Mucosa of rectum (tissue), 2 donors: ENCODE measurements at regions not wholly inside any gene's neighbourhood (a gene's known extent, or its start where the extent isn't known, plus 50 kb on each side); places are given as distances from the start of the nearest gene placed in this dataset.

Source experiments
- H3K27ac ChIP-seq, 2 donors: one replicate each; pipeline ENCODE4 v1.7.0; 2013; ENCODE audit warnings: inconsistent platforms in 2 of 2, low read depth in 2 of 2, low read length in 2 of 2
- H3K27me3 ChIP-seq, 2 donors: one replicate each; pipeline ENCODE4 v1.7.0; 2013; ENCODE audit warnings: low read length in 2 of 2; ENCODE audit not compliant: control insufficient read depth in 2 of 2, insufficient read depth in 2 of 2
- H3K36me3 ChIP-seq, 2 donors: one replicate each; pipeline ENCODE4 v1.7.0; 2013; ENCODE audit warnings: low read length in 2 of 2; ENCODE audit not compliant: control insufficient read depth in 2 of 2, insufficient read depth in 2 of 2
- H3K4me1 ChIP-seq, 2 donors: one replicate each; pipeline ENCODE4 v1.7.0; 2013; ENCODE audit warnings: low read length in 2 of 2, mild to moderate bottlenecking in 1 of 2; ENCODE audit not compliant: control insufficient read depth in 2 of 2, insufficient read depth in 2 of 2
- H3K4me3 ChIP-seq, 2 donors: one replicate each; pipeline ENCODE4 v1.7.0; 2013; ENCODE audit warnings: low read length in 2 of 2
- H3K9ac ChIP-seq, 2 donors: one replicate each; pipeline ENCODE4 v1.7.0; 2013; ENCODE audit warnings: low read length in 2 of 2, low read depth in 1 of 2, mild to moderate bottlenecking in 1 of 2
- H3K9me3 ChIP-seq, 2 donors: one replicate each; pipeline ENCODE4 v1.7.0; 2013; ENCODE audit warnings: low read length in 2 of 2; ENCODE audit not compliant: control insufficient read depth in 2 of 2
- donor health status: healthy.
- donor health status: Normal muscosa, but diverticular disease.

DNA sequence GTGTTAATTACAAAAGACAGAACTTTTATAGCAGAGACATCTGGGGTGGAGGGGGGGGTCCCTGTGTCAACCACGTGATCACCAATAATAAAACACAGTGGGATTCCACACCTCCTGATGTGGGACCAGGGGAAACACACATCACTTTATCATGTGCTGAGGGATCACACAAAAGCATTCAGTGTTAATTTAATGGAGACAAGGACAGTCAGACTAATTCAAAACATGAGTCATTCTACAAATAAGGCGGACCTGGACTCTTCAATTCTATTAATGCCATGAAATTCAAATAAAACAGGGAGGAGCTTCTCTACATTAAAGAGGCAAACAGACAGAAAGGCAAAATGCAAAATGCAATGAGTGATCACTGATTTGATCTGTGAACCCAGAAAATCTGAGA, 67.3 kb upstream of the PFKP start:
- H3K36me3 ChIP-seq = no peaks in the 10 kb centered on the region
- no peak overlapping the region for H3K9ac ChIP-seq
- H3K27ac ChIP-seq = no peak overlapping the region
- H3K9me3 ChIP-seq = no peaks in the 10 kb centered on the region
- no peaks in the 10 kb centered on the region for H3K4me1 ChIP-seq
- no peaks in the 10 kb centered on the region for H3K27me3 ChIP-seq
- H3K4me3 ChIP-seq = no peak overlapping the region

DNA sequence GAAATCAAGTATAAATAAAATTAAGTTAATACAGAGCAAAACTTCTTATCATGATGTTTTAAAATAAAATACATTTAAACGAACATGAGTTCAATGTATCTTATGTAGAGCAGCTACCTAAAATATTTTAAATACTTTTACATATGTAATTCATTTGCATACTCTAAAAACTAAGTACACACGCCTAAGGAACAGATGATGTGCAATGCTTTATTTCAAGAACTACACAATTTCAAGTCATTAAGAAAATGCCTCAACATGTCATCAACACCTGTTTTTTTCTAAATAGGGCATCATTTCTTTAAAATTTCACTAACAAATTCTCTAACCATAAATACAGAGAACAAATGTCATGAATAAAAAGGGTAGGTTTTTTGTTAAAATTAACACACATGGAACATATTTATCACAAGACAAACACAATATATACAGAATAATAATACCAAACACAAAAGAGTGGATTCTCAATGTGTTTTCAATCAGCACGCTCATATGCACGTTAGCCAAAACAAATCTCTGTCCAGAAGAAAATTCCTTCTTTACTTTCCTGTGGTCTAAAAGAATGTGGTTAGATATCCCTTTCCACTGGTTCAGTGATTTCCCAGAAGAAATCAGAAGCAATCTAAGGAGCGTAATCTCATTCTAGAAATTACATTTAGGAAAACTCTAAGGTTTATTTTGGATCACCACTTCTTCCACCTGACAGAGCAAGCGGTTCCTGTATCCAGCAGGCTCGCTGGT, 73.0 kb upstream of the PFKP start:
- no peaks in the 10 kb centered on the region for H3K36me3 ChIP-seq
- H3K9me3 ChIP-seq = peaks cover 0 to 3% of the 10 kb centered on the region in 2 donors
- H3K4me1 ChIP-seq = no peaks in the 10 kb centered on the region
- no peak overlapping the region for H3K27ac ChIP-seq
- no peak overlapping the region for H3K9ac ChIP-seq
- H3K27me3 ChIP-seq = no peaks in the 10 kb centered on the region
- H3K4me3 ChIP-seq = no peak overlapping the region

DNA sequence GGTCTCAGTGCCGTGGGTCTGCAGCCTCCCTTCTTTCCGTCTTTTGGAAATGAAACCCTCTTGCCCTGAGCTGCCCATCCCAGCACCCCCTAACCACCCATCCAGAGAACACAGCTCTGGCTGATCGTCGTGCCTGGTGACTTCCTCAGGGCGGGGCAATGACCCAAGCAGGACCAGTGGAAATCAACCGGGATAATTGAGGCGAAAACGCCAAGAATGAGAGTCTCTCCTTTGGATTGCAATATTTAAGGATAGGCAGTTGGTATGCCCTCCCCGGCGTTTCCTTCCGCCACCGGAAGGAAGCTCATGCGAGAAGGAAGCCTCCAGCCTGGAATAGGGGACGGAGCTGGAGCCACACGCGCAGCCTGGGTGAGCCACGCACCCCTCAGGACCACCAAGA, 73.7 kb upstream of the PFKP start:
- Histone ChIP-seq H3K27ac (no peak overlapping the region), H3K36me3 (no peaks in the 10 kb centered on the region), H3K9me3 (peaks cover 0 to 9% of the 10 kb centered on the region in 2 donors), H3K4me1 (no peaks in the 10 kb centered on the region), H3K9ac (no peak overlapping the region), H3K4me3 (no peak overlapping the region), H3K27me3 (no peaks in the 10 kb centered on the region)

DNA sequence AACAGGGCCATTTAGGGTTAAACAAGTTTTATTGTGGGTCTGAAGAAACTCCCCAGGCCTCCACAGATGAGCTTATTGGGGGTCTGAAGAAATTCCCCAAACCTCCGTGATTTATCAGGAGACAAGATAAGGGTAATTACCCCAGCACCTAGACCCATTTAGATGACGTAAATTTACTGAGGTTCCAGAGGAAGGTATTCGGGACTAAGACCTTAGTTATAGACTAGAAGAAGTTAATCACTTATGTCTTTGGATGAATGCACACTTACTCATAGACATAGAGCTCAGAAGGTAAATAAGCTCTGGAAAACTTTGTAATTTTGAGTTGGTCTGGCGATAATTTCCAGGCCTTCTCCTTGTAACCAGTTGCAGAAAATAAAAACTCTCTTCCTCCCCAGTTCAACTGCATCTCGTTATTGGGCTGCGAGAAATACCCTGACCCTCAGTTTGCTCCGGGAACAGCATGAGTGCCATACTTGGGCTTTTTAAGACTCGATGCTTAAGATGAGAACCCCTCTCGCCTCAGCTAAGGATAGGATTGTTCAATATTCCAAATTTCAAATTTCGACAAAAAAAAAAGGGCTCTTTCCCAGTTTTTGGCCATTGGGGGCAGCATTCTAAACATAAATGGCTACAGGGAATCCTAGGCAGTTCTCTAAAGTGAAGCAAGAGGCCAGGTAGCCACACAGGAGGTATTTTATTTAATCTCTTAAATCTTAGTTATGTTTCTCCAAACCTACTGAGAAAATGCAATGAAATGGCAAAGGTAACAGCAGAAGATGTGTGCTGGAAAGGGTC, 74.7 kb upstream of the PFKP start:
- H3K27ac ChIP-seq = no peak overlapping the region
- H3K9ac ChIP-seq = no peak overlapping the region
- H3K4me3 ChIP-seq = no peak overlapping the region
- H3K27me3 ChIP-seq = no peaks in the 10 kb centered on the region
- H3K36me3 ChIP-seq = no peaks in the 10 kb centered on the region
- H3K9me3 ChIP-seq = peaks cover 0 to 9% of the 10 kb centered on the region in 2 donors
- H3K4me1 ChIP-seq = no peaks in the 10 kb centered on the region

DNA sequence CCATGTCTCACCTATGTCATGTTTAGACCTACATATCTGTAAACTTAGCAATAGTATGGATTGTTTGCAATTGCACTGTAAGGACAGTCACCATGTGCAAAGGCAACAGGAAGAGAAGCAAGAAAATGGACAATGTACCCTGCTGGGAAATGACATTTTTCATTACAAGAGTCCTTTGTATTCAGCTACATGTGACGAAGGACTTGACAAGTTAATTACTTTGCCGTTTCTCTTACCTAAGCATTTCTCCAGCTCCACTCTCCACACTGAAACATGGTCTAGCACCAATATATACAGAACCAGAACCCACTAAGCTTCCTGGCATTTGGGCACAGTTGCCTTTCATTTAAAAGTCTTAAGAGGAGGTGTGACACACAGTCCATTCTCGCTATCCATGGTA, 76.6 kb upstream of the PFKP start:
- Histone ChIP-seq H3K4me3 (no peak overlapping the region), H3K27ac (no peak overlapping the region), H3K9me3 (peaks cover 0 to 9% of the 10 kb centered on the region in 2 donors)

DNA sequence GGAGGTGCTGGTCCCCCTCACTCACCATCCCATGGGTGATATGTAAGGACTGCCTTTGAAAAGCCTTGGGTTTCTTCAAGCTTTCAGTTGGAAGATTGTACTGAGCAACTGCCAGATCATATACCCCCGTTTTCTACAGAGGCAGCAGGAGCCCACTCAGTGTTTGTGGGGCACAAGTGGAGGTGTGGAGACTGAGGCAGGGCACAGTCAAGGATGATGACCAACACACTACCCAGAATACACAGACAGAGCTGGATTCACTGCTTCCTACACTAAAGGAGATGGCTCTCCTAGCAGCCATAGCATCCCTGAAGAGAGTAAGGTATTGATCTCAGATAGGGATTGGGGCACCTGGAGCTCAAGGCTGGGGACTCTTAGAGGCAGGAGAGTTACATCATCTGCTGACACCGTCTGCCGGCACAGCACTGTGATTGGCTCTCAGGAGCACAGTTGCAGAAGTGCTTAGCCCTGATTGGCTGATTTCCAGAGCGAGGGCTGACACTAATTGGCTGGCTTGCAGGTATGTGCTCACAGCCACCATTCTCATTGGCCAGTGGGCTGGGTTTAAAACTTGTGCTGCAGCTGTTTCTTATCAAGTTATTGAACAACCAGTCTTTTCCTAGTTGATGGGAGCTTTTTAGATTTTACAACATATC, 77.9 kb upstream of the PFKP start:
- Histone ChIP-seq H3K4me3 (no peak overlapping the region), H3K9ac (no peak overlapping the region), H3K36me3 (no peaks in the 10 kb centered on the region), H3K9me3 (peaks cover 0 to 9% of the 10 kb centered on the region in 2 donors), H3K4me1 (peaks cover 3 to 16% of the 10 kb centered on the region in 2 donors), H3K27ac (no peak overlapping the region), H3K27me3 (no peaks in the 10 kb centered on the region)

More for the DNA sequence above, 76.6 kb upstream of the PFKP start:
- Histone ChIP-seq H3K27me3 (no peaks in the 10 kb centered on the region), H3K4me1 (peaks cover 0 to 11% of the 10 kb centered on the region in 2 donors), H3K36me3 (no peaks in the 10 kb centered on the region), H3K9ac (no peak overlapping the region)

DNA sequence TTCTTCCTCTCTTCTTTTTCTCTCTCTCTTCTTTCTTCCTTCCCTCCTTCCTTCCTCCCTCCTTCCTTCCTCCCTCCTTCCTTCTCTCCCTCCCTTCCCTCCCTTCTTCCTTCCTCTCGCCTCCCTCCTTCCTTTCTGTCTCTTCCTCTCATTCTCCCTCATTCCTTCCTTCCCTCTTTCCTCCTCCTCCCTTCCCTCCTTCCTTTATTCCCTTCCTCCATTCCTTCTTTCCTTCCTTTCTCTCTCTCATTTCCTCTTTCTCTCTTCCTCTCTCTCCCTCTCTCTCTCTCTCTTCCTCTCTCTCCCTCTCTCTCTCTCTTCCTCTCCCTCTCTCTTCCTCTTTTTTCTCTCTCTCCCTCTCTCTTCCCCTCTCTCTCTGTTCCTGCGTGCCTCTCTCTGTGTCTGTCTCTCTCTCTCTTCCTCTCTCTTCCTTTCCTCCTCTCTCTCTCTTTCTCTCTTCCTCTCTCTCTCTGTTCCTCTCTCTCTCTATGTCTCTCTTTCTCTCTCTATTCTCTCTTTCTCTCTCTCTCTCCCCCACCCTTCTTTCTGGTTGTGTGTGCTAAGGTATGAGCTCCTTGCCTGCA, 80.1 kb upstream of the PFKP start:
- Histone ChIP-seq H3K36me3 (no peaks in the 10 kb centered on the region), H3K27ac (no peak overlapping the region), H3K4me1 (peaks cover 3 to 16% of the 10 kb centered on the region in 2 donors), H3K27me3 (no peaks in the 10 kb centered on the region), H3K4me3 (no peak overlapping the region), H3K9ac (peak overlapping the region in 1 of 2 donors; percentile 63), H3K9me3 (peaks cover 0 to 9% of the 10 kb centered on the region in 2 donors)

DNA sequence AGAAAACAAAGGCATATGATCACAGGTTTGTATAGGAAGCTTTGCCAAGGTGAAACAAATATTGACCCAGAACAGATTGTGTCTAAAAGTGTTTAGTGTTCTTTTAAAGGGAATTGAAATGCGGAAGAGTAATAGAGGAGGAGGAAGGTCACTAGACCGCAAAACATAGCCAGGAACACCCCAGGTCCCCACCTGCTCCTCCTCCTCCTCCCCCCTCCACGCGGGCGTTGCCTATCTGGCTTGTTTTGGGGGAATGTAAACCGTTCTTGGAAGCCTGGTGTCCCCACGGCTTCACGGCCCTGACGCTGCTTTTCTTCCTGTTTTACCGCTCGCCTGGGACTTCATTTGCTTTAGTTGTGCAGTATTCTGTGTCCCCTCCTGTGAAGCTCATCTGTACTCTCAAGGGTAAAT, 81.0 kb upstream of the PFKP start:
- Histone ChIP-seq H3K36me3 (no peaks in the 10 kb centered on the region), H3K4me1 (peaks cover 3 to 16% of the 10 kb centered on the region in 2 donors), H3K9ac (peak overlapping the region; percentile 15 to 63), H3K27me3 (no peaks in the 10 kb centered on the region), H3K9me3 (peaks cover 0 to 9% of the 10 kb centered on the region in 2 donors), H3K4me3 (peak overlapping the region; percentile 49 to 65), H3K27ac (peak overlapping the region; percentile 75 to 85)

DNA sequence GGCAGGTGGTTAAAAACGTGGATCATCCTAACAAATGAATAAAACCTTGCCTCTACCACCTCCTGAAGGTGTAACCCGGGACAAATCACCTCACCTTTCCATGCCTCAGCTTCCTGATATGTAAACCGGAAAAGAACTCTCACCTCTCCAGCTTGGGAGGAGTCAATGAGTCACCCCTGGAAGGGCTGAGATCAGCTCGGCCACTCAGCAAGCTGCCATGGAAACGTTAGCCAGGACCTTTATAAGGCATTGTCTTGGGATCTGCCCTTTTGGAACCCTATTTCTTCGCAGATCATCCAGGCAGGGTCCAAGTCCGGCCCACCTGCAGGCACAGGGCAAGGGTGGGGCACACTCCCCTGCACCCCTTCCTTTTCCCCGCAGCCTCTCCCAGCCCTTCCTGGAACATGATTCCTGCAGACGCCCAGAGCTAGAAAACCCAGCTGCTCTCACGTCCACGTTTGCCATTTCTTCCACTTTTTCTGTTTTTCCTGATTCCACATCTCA, 81.6 kb upstream of the PFKP start:
- Histone ChIP-seq H3K36me3 (no peaks in the 10 kb centered on the region), H3K9ac (peak overlapping the region; percentile 14 to 63), H3K9me3 (peaks cover 0 to 9% of the 10 kb centered on the region in 2 donors), H3K27me3 (no peaks in the 10 kb centered on the region), H3K4me3 (peak overlapping the region; percentile 53 to 65), H3K4me1 (peaks cover 3 to 16% of the 10 kb centered on the region in 2 donors), H3K27ac (peak overlapping the region; percentile 75 to 85)
